ENCODE measurements at regions not wholly inside any gene's neighbourhood (a gene's known extent, or its start where the extent isn't known, plus 50 kb on each side); places are given as distances from the start of the nearest gene placed in this dataset.

DNA sequence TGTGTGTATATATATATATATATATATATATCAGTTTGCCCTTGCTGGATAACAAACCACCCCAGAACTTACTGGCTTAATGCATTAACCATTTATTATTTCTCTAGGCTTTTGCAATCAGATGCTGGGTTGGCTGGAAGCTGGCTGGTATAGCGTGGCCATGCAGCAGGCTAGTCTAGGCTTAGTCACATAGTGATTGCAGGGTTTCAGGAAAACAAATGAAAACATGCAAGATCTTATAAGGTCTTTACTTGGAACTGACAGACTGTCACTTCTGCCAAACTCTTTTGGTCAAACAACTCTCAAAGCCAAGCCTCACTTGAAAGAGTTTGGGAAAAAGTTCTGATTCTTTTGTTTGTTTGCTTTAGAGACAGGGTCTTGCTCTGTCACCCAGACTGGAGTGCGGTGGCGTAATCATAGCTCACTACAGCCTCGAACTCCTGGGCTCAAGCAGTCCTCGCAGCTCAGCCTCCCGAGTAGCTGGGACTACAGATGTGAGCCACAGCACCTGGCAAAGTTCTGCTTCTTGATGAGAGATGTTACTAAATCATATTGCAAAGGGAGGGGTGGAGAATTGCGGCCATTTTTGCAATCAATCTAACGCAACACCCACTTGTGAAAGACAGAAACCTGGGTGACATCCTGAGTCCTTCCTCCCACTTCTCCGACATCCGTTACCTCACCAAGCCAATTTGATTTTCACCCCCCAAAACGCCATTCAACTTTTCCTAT lies 58.7 kb upstream of the SMOX start:
- Histone ChIP-seq H4K20me1 (ENCODE audit: control insufficient read depth, extremely low read depth, insufficient read depth, low read length) (no peaks in the 10 kb centered on the region), H3K79me2 (ENCODE audit: control insufficient read depth, insufficient read depth, low read length) (no peaks in the 10 kb centered on the region), H3K4me3 (replicated peaks in 1 of 4; ENCODE audit: control extremely low read depth in 1 of 4, insufficient read depth in 1 of 4, low read depth in 3 of 4, low read length in 4 of 4) (no peak overlapping the region), H2AFZ (ENCODE audit: low read length) (no peak overlapping the region), H3K27me3 (ENCODE audit: control insufficient read depth, insufficient read depth, low read length) (no peaks in the 10 kb centered on the region), H3K9ac (ENCODE audit: insufficient read depth, low read length) (peak overlapping the region; percentile 47), H3K4me1 (ENCODE audit: control insufficient read depth, extremely low read depth, insufficient read depth, low read length) (peaks cover 20% of the 10 kb centered on the region), H3K27ac (ENCODE audit: insufficient read depth, low read length) (peak overlapping the region; percentile 85), H3K9me3 (ENCODE audit: control insufficient read depth, insufficient read depth, low read depth, low read length) (no peaks in the 10 kb centered on the region), H3K36me3 (ENCODE audit: control insufficient read depth, insufficient read depth, low read length) (no peaks in the 10 kb centered on the region), H3K4me2 (ENCODE audit: extremely low read depth, insufficient read depth, low read length) (no peak overlapping the region)
- TF ChIP-seq EZH2 (IDR thresholded peaks at IDR 0.05; ENCODE audit: low read length, missing control alignments), result no peak
- DNase-seq (ENCODE audit: low read depth in 2 of 2), result peak; percentile 41 to 74

DNA sequence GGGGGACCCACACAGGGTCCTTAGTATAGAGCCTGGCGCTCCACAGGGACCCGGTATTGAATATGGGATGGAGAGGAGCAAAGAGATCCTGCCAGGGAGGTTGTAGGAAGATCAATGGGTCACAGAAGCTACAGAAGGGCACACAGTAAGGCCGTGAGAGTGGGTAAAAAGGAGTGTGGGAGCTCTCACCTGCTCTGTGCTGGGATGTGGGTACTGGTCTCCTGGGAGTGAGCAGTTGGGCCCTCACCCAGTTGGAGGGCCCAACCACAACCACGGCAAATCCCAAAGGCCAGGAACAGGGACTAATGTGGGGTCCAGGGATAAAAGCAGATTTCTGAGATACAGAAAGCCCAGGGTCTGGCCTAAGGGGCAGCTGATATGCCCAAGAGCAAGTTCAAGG lies 59.9 kb upstream of the SMOX start:
- DNase-seq (ENCODE audit: low read depth in 2 of 2), result no peak
- Histone ChIP-seq H3K4me1 (ENCODE audit: control insufficient read depth, extremely low read depth, insufficient read depth, low read length) (peaks cover 23% of the 10 kb centered on the region), H3K27me3 (ENCODE audit: control insufficient read depth, insufficient read depth, low read length) (no peaks in the 10 kb centered on the region), H3K9ac (ENCODE audit: insufficient read depth, low read length) (no peak overlapping the region), H3K9me3 (ENCODE audit: control insufficient read depth, insufficient read depth, low read depth, low read length) (no peaks in the 10 kb centered on the region), H3K36me3 (ENCODE audit: control insufficient read depth, insufficient read depth, low read length) (no peaks in the 10 kb centered on the region), H4K20me1 (ENCODE audit: control insufficient read depth, extremely low read depth, insufficient read depth, low read length) (no peaks in the 10 kb centered on the region), H3K4me2 (ENCODE audit: extremely low read depth, insufficient read depth, low read length) (no peak overlapping the region), H2AFZ (ENCODE audit: low read length) (no peak overlapping the region), H3K4me3 (replicated peaks in 1 of 4; ENCODE audit: control extremely low read depth in 1 of 4, insufficient read depth in 1 of 4, low read depth in 3 of 4, low read length in 4 of 4) (no peak overlapping the region), H3K79me2 (ENCODE audit: control insufficient read depth, insufficient read depth, low read length) (no peaks in the 10 kb centered on the region), H3K27ac (ENCODE audit: insufficient read depth, low read length) (no peak overlapping the region)
- TF ChIP-seq CTCF (conservative IDR thresholded peaks at IDR 0.05 in 1 of 2, IDR thresholded peaks at IDR 0.05 in 1 of 2; ENCODE audit: low read depth in 1 of 2, low read length in 2 of 2), result no peak

DNA sequence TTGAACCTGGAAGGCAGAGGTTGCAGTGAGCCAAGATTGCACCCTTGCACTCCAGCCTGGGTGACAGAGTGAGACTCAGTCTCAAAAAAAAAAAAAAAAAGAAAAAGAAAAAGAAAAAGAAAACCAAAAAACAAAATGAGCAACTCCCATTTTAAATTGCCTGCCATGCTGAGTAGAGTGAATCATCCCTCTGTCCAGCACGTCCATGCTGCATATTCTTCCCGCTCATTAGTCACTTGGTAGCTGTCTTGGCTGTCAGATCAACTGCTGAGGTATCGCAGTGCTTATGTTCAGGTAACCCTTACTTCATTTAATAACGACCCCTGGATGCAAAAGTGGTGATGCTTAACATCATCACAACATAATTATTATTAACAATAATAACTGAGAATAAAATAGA lies 60.7 kb upstream of the SMOX start:
- DNase-seq (ENCODE audit: low read depth in 2 of 2), result peak in 1 of 2 donors; percentile 76

More for the DNA sequence above, 60.7 kb upstream of the SMOX start:
- H4K20me1 ChIP-seq (ENCODE audit: control insufficient read depth, extremely low read depth, insufficient read depth, low read length), result no peaks in the 10 kb centered on the region
- H3K79me2 ChIP-seq (ENCODE audit: control insufficient read depth, insufficient read depth, low read length), result no peaks in the 10 kb centered on the region
- no peak overlapping the region for H3K27ac ChIP-seq (ENCODE audit: insufficient read depth, low read length)
- H3K36me3 ChIP-seq (ENCODE audit: control insufficient read depth, insufficient read depth, low read length), result no peaks in the 10 kb centered on the region
- H3K27me3 ChIP-seq (ENCODE audit: control insufficient read depth, insufficient read depth, low read length), result no peaks in the 10 kb centered on the region
- H3K9ac ChIP-seq (ENCODE audit: insufficient read depth, low read length), result no peak overlapping the region
- no peak overlapping the region for H3K4me2 ChIP-seq (ENCODE audit: extremely low read depth, insufficient read depth, low read length)
- no peak overlapping the region for H3K4me3 ChIP-seq (replicated peaks in 1 of 4; ENCODE audit: control extremely low read depth in 1 of 4, insufficient read depth in 1 of 4, low read depth in 3 of 4, low read length in 4 of 4)
- no peaks in the 10 kb centered on the region for H3K9me3 ChIP-seq (ENCODE audit: control insufficient read depth, insufficient read depth, low read depth, low read length)
- H3K4me1 ChIP-seq (ENCODE audit: control insufficient read depth, extremely low read depth, insufficient read depth, low read length), result peaks cover 31% of the 10 kb centered on the region
- H2AFZ ChIP-seq (ENCODE audit: low read length), result no peak overlapping the region
- TF ChIP-seq CTCF (conservative IDR thresholded peaks at IDR 0.05 in 1 of 2, IDR thresholded peaks at IDR 0.05 in 1 of 2; ENCODE audit: low read depth in 1 of 2, low read length in 2 of 2) (no peak), EZH2 (IDR thresholded peaks at IDR 0.05; ENCODE audit: low read length, missing control alignments) (no peak)
